ENCODE measurements at regions not wholly inside any gene's neighbourhood (a gene's known extent, or its start where the extent isn't known, plus 50 kb on each side); places are given as distances from the start of the nearest gene placed in this dataset.
A peak's percentile ranks its signal among the peaks of the same experiment; 100 is the strongest.

DNA sequence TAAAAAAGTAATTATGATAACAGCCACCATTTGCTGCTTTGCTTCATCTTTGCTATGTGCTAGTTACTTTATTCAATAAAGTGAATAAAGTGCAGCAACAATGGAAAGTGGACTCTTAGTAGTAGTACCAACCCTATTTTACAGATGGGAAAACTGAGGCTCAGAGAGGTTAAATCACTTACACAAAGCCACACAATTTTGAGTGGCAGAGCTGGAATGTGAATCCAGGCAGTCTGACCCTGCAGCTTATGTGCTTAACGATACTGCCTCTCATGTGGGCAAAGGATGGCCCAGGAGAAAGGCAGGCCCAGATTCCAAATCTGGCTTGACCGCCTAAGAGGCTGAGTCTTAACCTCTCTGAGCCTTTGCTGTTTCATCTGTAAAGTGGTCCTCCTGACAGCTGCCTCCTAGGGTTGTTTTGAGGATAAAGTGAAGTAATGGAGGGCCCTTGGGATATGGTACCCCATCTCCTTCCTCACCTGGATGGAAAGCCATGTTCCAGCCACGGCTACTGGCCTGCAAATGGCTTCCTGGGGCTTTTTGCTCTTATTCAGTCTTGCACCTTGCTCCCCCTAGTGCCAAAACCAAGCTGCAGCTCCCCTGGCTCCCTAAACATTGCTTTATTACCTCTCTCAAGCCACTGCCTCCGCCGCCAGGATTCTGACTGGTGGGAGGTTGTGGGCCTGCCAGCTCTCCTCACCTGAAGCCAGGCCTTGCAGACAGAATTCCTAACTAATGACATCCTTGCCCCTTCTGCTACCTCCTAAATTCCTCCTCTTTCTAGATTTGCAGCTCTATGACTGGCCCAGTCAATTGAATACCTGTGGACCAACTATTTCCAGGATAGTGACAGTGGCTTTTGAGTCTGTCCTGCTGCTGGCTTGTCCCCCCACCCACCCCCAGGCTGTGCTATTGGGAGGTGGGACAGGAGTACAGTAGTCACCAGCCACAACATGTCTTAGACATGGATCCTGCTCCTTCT is 283.3 kb upstream of the PWP1 start:
- DNase-seq (ENCODE audit: low read depth): peak; percentile 64

DNA sequence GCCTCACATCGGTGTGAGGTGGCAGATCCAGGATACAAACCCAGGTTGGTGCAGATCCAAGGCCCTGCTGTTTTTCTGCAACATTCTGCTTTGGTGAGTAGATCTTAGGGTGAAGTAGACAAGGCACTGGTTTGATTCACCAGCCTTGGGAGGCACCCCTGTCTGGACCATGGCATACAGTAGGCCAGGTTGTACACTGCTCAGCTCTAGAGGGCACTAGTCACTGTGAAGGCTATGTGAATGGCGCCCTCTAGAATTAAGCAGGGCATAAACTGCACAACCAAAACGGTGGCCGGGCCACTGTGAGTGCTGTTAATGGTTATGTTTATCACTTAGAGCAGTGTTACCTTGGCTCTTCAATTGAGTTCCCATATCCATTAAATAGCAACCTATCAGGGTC is 280.6 kb upstream of the PWP1 start:
- peak; percentile 40 for DNase-seq (ENCODE audit: low read depth)

GRCh38 chr12:107405436-107405835 is 280.2 kb upstream of the PWP1 start:
- DNase-seq (ENCODE audit: low read depth): no peak

- DNase-seq (ENCODE audit: low read depth): no peak
Measured at GRCh38 chr12:107406932-107407331, 278.7 kb upstream of the PWP1 start.

DNA sequence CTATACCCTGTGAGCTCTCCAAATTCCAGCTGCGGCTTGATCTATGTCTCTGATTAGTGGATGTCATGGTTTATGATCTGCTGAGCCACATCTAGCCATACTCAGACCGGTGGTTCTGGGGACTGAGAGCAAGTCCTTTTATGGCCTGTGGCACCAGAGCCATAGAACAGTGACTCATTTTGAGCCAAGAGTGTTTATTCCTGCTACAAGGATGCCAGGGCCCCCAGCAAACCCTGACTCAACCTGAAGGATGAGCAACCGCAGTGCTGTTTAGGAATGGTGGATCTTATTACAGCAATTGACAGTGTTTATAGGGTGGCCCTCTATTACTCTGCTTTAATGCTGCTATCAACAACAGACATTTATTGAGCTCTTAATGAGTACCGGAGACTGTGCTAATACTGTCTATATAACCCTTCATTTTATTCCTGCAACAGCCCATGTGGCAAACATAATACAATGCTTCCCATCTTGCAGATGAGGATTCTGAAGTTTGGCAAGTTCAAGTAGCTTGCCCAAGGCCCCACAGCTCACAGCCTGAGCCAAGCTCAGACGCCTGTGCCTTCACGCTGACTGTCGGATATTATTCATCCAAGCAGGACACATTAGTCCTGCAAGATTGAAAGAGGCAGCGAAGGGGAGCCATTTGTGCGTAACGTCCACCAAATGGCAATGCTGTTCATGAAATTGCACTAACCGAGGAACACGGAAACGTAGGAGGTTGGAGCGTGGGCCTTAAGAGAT is 273.6 kb upstream of the PWP1 start:
- DNase-seq (ENCODE audit: low read depth): peak; percentile 96

DNA sequence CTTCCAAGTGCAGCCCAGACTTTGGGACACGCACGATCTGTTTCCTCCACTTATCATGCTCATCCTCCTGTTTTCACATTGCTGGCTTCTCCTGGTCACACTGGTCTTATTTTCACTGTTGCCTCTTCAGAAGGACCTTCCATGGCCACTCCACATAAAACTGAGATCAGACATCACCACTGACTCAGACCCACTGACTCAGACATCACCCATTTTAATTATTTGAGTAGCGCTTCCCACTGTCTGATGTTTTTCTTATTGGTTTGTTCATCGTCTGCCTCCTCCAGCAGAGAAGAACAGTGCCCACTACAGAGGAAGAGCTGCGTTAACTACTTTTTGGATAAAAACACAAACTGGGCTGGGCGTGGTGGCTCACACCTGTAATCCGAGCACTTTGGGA is 270.5 kb upstream of the PWP1 start:
- peak; percentile 90 for DNase-seq (ENCODE audit: low read depth)

- peak; percentile 75 for DNase-seq (ENCODE audit: low read depth)
Measured at GRCh38 chr12:107415834-107416233, 269.8 kb upstream of the PWP1 start.

DNA sequence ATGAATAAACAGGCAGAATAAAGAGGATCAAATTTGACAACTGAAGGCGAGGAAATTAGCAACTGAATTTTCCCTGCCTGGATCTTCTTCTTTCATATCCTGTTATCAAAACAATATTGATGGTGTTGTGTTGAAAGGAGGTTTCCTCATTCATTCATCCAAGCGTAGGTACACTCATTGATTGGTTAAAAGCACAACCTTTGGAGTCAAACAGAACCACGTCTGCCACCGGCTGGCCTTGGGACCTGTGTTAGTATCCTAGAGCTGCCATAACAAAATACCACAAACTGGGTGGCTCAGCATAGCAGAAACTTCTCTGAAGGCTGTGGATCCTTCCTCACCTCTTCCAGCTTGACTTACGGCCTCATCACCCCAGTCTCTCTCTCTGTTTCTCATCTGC is 268.6 kb upstream of the PWP1 start:
- no peak for DNase-seq (ENCODE audit: low read depth)

DNA sequence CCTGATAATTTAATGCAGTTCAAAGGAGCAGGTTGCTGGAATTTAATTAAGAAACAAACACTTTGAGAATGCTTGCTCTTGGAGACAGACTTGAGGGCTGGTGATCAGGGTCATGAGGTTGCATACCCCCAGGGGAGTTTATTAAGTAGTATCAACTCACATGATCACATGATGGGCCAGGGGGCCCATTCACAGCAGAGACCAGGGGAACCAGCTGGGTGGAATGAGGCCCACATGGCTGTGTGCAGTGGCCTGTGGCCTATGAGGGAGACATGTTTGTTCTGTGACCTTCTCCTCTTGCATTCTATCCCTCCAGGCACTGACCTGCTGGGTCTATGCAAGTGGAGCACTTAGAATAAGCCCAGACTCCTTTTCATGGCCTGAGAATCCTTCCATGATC is 266.6 kb upstream of the PWP1 start:
- DNase-seq (ENCODE audit: low read depth): no peak

DNA sequence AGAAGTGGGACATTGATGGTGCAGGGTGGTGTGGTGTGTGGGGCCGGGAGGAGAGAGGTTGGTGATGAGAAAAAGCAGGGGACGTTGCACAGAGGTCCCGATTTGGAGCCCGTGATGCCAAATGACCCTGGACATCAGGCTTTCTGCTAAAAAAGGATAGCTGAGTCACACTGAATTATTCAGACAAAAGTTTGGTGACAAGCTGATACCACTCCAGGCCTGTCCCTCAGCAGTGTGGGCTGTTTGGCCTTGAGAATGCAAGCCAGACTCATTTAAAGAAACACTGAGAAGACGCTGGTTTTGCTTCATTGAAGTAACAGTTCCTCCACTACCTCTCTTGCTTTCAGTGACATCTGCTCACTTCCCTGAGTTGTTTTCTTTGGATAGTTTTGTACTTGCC is 262.1 kb upstream of the PWP1 start:
- no peak for DNase-seq (ENCODE audit: low read depth)

- no peak for DNase-seq (ENCODE audit: low read depth)
Measured at GRCh38 chr12:107429006-107429705, 256.4 kb upstream of the PWP1 start.

- no peak for DNase-seq (ENCODE audit: low read depth)
Measured at GRCh38 chr12:107431942-107432341, 253.7 kb upstream of the PWP1 start.

- no peak for DNase-seq (ENCODE audit: low read depth)
Measured at GRCh38 chr12:107435072-107435471, 250.5 kb upstream of the PWP1 start.

GRCh38 chr12:107435520-107435919 is 250.1 kb upstream of the PWP1 start:
- no peak for DNase-seq (ENCODE audit: low read depth)

DNA sequence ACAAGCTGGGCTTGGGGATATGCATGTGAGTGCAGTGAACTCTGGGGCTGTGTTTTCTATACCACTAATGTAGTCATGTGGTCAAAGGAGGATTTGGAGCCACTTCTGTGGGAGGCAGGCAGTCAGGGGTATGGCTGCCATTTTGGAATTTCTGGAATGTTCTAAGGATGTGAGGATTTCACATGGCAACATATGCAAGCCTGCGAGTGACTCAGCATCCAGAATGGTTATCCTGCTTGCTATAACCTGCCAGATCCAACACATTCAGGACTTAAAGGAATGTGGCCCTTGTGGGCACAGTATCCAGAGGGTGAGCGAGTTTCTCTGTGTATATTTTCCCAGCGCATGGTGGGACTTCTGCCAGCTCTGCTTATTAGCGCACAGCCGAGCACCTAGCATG is 249.2 kb upstream of the PWP1 start:
- DNase-seq (ENCODE audit: low read depth): peak; percentile 79

GRCh38 chr12:107436836-107437235 is 248.8 kb upstream of the PWP1 start:
- DNase-seq (ENCODE audit: low read depth): no peak

DNA sequence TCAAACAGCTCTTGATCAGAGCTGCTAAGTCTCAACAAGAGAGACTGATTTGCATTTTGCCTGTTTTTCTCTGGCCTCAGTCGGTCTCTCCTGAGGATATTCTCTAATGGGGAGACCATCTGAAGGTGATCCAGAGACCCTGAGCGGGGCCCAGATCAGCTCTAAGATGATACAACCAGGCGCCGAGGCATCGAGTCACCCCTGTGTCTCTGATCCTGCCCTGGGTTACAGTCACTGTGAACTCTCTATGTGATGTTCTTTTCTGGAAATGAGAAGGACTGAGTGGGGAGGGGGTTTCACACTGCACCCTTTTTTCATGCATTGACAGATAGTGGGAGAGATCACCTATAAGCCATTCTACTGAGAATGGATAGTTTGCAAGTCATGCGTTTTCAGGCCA is 247.6 kb upstream of the PWP1 start:
- DNase-seq (ENCODE audit: low read depth): no peak

- DNase-seq (ENCODE audit: low read depth): no peak
Measured at GRCh38 chr12:107439026-107439738, 246.4 kb upstream of the PWP1 start.

GRCh38 chr12:107440606-107441005 is 245.0 kb upstream of the PWP1 start:
- no peak for DNase-seq (ENCODE audit: low read depth)

GRCh38 chr12:107441665-107442300 is 243.8 kb upstream of the PWP1 start:
- DNase-seq (ENCODE audit: low read depth): no peak

DNA sequence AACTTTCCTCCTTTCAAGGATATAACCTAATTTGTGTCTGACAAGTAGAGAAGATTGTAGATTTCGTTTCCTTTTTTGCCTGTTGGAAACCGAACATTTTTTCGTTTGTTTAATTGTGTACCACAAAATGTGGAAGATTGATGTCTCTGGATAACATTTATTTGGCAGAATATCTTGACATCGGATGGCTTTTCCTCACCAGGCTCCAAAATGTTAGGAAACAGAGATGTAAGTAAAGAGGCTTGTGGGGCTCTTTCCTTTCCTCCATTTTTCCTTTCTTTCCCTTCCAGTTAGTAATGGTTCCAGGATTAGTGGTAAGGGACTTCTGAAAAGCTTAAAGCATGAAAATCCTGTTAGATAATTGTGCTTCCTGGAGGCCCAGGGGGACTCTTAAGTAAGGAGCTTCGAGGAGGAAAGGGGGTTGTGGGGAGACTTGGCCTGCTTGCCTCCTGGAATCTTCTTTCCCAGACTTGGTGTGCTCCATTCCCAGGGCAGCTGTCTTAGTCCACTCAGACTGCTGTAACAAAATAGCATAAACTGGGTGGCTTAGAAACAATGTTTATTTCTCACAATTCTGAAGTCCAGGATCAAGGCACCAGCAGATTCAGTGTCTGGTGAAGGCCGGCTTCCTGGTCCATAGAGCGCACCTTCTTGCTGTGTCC is 243.1 kb upstream of the PWP1 start:
- no peak for DNase-seq (ENCODE audit: low read depth)
